ENCODE measurements at regions not wholly inside any gene's neighbourhood (a gene's known extent, or its start where the extent isn't known, plus 50 kb on each side); places are given as distances from the start of the nearest gene placed in this dataset.

DNA sequence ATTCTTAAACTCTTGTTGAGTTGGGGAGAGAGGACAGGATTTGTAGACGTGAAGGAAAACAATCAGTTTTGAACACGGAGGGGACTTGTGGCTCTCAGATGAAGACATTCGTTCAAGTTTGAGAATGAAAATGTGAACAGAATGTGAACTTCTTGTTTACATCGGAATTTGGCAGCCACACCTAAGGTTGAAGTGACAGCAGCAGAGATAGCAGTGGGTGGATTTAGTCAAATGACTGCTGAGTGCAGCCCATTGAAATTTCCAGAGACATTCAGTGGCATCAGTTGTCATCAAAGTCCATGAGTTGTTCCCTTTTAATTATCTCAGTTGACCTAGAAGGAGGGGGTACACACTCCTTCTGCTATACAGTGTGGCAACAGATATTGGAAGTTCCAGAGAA is 280.0 kb downstream of the SEMA3D start:
- Histone ChIP-seq H3K27me3 (ENCODE audit: insufficient read depth, low read length, poor library complexity, severe bottlenecking) (no peaks in the 10 kb centered on the region), H3K79me2 (ENCODE audit: insufficient read depth, low read length) (no peaks in the 10 kb centered on the region), H2AFZ (ENCODE audit: low read length) (no peak overlapping the region), H3K9me3 (ENCODE audit: insufficient read depth, low read depth, low read length) (no peaks in the 10 kb centered on the region), H3F3A (ENCODE audit: low read depth) (no peaks in the 10 kb centered on the region), H3K36me3 (ENCODE audit: insufficient read depth, low read length) (no peaks in the 10 kb centered on the region), H3K4me1 (ENCODE audit: insufficient read depth, low read length, poor library complexity, severe bottlenecking) (no peaks in the 10 kb centered on the region), H3K4me3 (ENCODE audit: low read length, poor library complexity, severe bottlenecking) (no peak overlapping the region), H4K20me1 (ENCODE audit: insufficient read depth, low read length, poor library complexity, severe bottlenecking) (no peaks in the 10 kb centered on the region), H3K4me2 (ENCODE audit: low read depth, low read length, poor library complexity, severe bottlenecking) (no peak overlapping the region), H3K9ac (ENCODE audit: low read depth, low read length, poor library complexity, severe bottlenecking) (no peak overlapping the region), H3K9me2 (replicated peaks; ENCODE audit: low read depth, low read length) (0 out of 2 replicates have a peak, but pooled peaks cover 3% of the 10 kb centered on the region)
- TF ChIP-seq CTCF (conservative IDR thresholded peaks at IDR 0.05; ENCODE audit: low read length), result no peak
- TF ChIP-seq EZH2phosphoT487 (IDR thresholded peaks at IDR 0.05; ENCODE audit: borderline replicate concordance), result no peak

GRCh38 chr7:84904561-84904960 is 282.3 kb downstream of the SEMA3D start:
- H3F3A ChIP-seq (ENCODE audit: low read depth), result no peaks in the 10 kb centered on the region
- no peaks in the 10 kb centered on the region for H3K36me3 ChIP-seq (ENCODE audit: insufficient read depth, low read length)
- 0 out of 2 replicates have a peak, but pooled peaks cover 3% of the 10 kb centered on the region for H3K9me2 ChIP-seq (replicated peaks; ENCODE audit: low read depth, low read length)
- H3K27me3 ChIP-seq (ENCODE audit: insufficient read depth, low read length, poor library complexity, severe bottlenecking), result no peaks in the 10 kb centered on the region
- H3K9ac ChIP-seq (ENCODE audit: low read depth, low read length, poor library complexity, severe bottlenecking), result no peak overlapping the region
- no peak overlapping the region for H3K4me3 ChIP-seq (ENCODE audit: low read length, poor library complexity, severe bottlenecking)
- no peak overlapping the region for H3K4me2 ChIP-seq (ENCODE audit: low read depth, low read length, poor library complexity, severe bottlenecking)
- H3K79me2 ChIP-seq (ENCODE audit: insufficient read depth, low read length), result no peaks in the 10 kb centered on the region
- no peaks in the 10 kb centered on the region for H3K9me3 ChIP-seq (ENCODE audit: insufficient read depth, low read depth, low read length)
- no peak overlapping the region for H2AFZ ChIP-seq (ENCODE audit: low read length)
- H3K4me1 ChIP-seq (ENCODE audit: insufficient read depth, low read length, poor library complexity, severe bottlenecking), result no peaks in the 10 kb centered on the region
- no peaks in the 10 kb centered on the region for H4K20me1 ChIP-seq (ENCODE audit: insufficient read depth, low read length, poor library complexity, severe bottlenecking)
- TF ChIP-seq EZH2phosphoT487 (IDR thresholded peaks at IDR 0.05; ENCODE audit: borderline replicate concordance), result no peak
- no peak for TF ChIP-seq CTCF (conservative IDR thresholded peaks at IDR 0.05; ENCODE audit: low read length)

GRCh38 chr7:84901366-84901765 is 285.5 kb downstream of the SEMA3D start:
- Histone ChIP-seq H3K9ac (ENCODE audit: low read depth, low read length, poor library complexity, severe bottlenecking) (no peak overlapping the region), H2AFZ (ENCODE audit: low read length) (no peak overlapping the region), H3K9me2 (replicated peaks; ENCODE audit: low read depth, low read length) (0 out of 2 replicates have a peak, but pooled peaks cover 3% of the 10 kb centered on the region), H3K4me3 (ENCODE audit: low read length, poor library complexity, severe bottlenecking) (no peak overlapping the region), H3K4me2 (ENCODE audit: low read depth, low read length, poor library complexity, severe bottlenecking) (no peak overlapping the region), H3F3A (ENCODE audit: low read depth) (no peaks in the 10 kb centered on the region), H3K9me3 (ENCODE audit: insufficient read depth, low read depth, low read length) (no peaks in the 10 kb centered on the region), H3K27me3 (ENCODE audit: insufficient read depth, low read length, poor library complexity, severe bottlenecking) (no peaks in the 10 kb centered on the region), H3K36me3 (ENCODE audit: insufficient read depth, low read length) (no peaks in the 10 kb centered on the region), H4K20me1 (ENCODE audit: insufficient read depth, low read length, poor library complexity, severe bottlenecking) (no peaks in the 10 kb centered on the region), H3K4me1 (ENCODE audit: insufficient read depth, low read length, poor library complexity, severe bottlenecking) (no peaks in the 10 kb centered on the region), H3K79me2 (ENCODE audit: insufficient read depth, low read length) (no peaks in the 10 kb centered on the region)
- no peak for TF ChIP-seq EZH2phosphoT487 (IDR thresholded peaks at IDR 0.05; ENCODE audit: borderline replicate concordance)
- TF ChIP-seq CTCF (conservative IDR thresholded peaks at IDR 0.05; ENCODE audit: low read length), result no peak

Measured in Loucy (cell line).